ENCODE measurements at regions not wholly inside any gene's neighbourhood (a gene's known extent, or its start where the extent isn't known, plus 50 kb on each side); places are given as distances from the start of the nearest gene placed in this dataset.

DNA sequence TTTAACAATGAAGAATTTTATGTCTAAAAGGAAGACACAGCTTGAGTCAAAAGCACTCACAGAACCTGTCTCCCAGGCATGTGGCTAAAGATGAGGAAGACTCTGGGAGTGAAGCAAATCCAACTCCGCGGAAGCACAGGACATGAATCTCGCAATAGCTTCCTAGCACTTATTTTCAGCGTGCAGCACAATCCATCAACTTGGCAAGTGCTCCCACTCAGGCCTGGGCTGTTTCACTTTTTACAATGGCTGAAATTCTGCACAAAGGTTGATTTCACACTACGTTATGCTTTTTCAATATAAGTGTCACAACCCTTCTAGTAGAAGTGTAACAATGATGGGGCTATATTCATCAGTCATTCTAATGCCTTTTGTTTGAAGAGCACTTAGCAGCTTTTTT is 180.2 kb downstream of the XPNPEP1 start:
- intact Hi-C loops (cut with DNase I; ENCODE audit: low total_unique reads), result no loop called here
- no peak overlapping the region for H3K27ac ChIP-seq
- H3K4me1 ChIP-seq, result peaks cover 0 to 6% of the 10 kb centered on the region in 2 donors
- H3K36me3 ChIP-seq, result no peaks in the 10 kb centered on the region
- TF ChIP-seq CTCF (IDR thresholded peaks at IDR 0.05) (no peak), POLR2A (IDR thresholded peaks at IDR 0.05) (no peak)
- DNase-seq, result peak; percentile 15 to 20
- no peaks in the 10 kb centered on the region for H3K9me3 ChIP-seq
- H3K27me3 ChIP-seq, result no peaks in the 10 kb centered on the region
- no peak overlapping the region for H3K4me3 ChIP-seq

GRCh38 chr10:109741712-109742111 is 181.6 kb downstream of the XPNPEP1 start:
- TF ChIP-seq CTCF (IDR thresholded peaks at IDR 0.05) (no peak), POLR2A (IDR thresholded peaks at IDR 0.05) (no peak)
- H3K27ac ChIP-seq, result no peak overlapping the region
- DNase-seq, result no peak
- H3K27me3 ChIP-seq, result no peaks in the 10 kb centered on the region
- H3K36me3 ChIP-seq, result no peaks in the 10 kb centered on the region
- intact Hi-C loops (cut with DNase I; ENCODE audit: low total_unique reads), result no loop called here
- H3K4me1 ChIP-seq, result peaks cover 0 to 6% of the 10 kb centered on the region in 2 donors
- no peak overlapping the region for H3K4me3 ChIP-seq
- no peaks in the 10 kb centered on the region for H3K9me3 ChIP-seq

DNA sequence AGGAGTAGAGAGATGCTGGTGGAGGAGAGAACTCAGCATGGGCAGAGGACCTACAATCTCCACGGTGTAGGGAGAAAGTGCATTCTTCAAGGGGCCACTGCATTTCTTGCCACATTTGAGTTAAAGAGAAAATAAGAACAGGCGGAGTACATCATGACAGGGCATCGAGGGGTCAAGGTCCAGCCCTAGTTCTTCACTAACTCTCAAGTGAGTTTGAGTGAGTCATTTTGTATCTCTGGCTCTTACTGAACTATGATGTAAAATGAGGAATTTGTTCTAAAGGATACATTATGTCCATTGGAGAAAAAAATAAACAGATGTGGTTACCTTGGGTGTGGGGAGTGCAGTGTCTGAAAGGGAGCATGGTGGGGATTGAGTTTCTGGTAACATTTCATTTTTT is 182.9 kb downstream of the XPNPEP1 start:
- Histone ChIP-seq H3K36me3 (no peaks in the 10 kb centered on the region), H3K27ac (no peak overlapping the region), H3K4me1 (peaks cover 0 to 6% of the 10 kb centered on the region in 2 donors), H3K27me3 (no peaks in the 10 kb centered on the region), H3K9me3 (no peaks in the 10 kb centered on the region), H3K4me3 (no peak overlapping the region)
- TF ChIP-seq CTCF (IDR thresholded peaks at IDR 0.05) (no peak), POLR2A (IDR thresholded peaks at IDR 0.05) (no peak)
- intact Hi-C loops (cut with DNase I; ENCODE audit: low total_unique reads), result no loop called here
- DNase-seq, result no peak

- no peak for TF ChIP-seq POLR2A (IDR thresholded peaks at IDR 0.05)
- no peak for TF ChIP-seq CTCF (IDR thresholded peaks at IDR 0.05)
- intact Hi-C loops (cut with DNase I; ENCODE audit: low total_unique reads), result no loop called here
- DNase-seq, result no peak
- H3K36me3 ChIP-seq, result no peaks in the 10 kb centered on the region
- H3K9me3 ChIP-seq, result no peaks in the 10 kb centered on the region
- H3K4me3 ChIP-seq, result no peak overlapping the region
- no peak overlapping the region for H3K27ac ChIP-seq
- H3K4me1 ChIP-seq, result no peaks in the 10 kb centered on the region
- no peaks in the 10 kb centered on the region for H3K27me3 ChIP-seq
These were observed 185.7 kb downstream of the XPNPEP1 start for GRCh38 chr10:109737626-109738025.

DNA sequence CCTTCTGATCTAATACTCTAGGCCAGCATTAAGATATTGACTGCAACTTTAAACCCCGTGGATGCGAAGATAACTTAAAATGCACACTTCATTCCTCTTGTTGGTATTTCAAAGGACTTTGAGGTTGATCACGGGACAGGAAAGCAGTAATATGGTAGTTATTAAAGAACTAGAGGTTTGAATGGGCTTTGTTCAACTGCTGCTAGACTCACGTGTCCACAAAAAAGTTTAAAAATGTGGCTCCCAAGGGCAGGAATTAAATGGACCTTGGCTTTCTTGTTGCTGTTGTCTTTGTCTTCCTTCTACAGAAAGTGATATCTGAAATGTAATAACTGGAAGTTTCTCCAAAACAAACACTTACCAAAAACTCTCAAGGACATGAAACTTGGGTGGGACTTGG is 186.3 kb downstream of the XPNPEP1 start:
- intact Hi-C loops (cut with DNase I; ENCODE audit: low total_unique reads), result no loop called here
- Histone ChIP-seq H3K9me3 (no peaks in the 10 kb centered on the region), H3K4me3 (no peak overlapping the region), H3K36me3 (no peaks in the 10 kb centered on the region), H3K27ac (no peak overlapping the region), H3K4me1 (no peaks in the 10 kb centered on the region), H3K27me3 (no peaks in the 10 kb centered on the region)
- DNase-seq, result no peak
- TF ChIP-seq POLR2A (IDR thresholded peaks at IDR 0.05) (no peak), CTCF (IDR thresholded peaks at IDR 0.05) (no peak)

Measured in uterus (tissue), 3 donors.